ENCODE measurements at regions not wholly inside any gene's neighbourhood (a gene's known extent, or its start where the extent isn't known, plus 50 kb on each side); places are given as distances from the start of the nearest gene placed in this dataset.
A peak's percentile ranks its signal among the peaks of the same experiment; 100 is the strongest.

- Mint-ChIP-seq H3K4me3 (ENCODE audit: unreplicated experiment) (no peak overlapping the region), H3K27me3 (ENCODE audit: low read depth) (peaks cover 8% of the 10 kb centered on the region), H3K36me3 (ENCODE audit: low read depth) (peaks cover 2% of the 10 kb centered on the region), H3K27ac (ENCODE audit: unreplicated experiment) (peak overlapping the region; percentile 59), H3K9me3 (ENCODE audit: low read depth) (no peaks in the 10 kb centered on the region), H3K4me1 (ENCODE audit: low read depth) (no peaks in the 10 kb centered on the region)
- no peak for DNase-seq (ENCODE audit: low spot score)
- TF ChIP-seq, protein P1, sequence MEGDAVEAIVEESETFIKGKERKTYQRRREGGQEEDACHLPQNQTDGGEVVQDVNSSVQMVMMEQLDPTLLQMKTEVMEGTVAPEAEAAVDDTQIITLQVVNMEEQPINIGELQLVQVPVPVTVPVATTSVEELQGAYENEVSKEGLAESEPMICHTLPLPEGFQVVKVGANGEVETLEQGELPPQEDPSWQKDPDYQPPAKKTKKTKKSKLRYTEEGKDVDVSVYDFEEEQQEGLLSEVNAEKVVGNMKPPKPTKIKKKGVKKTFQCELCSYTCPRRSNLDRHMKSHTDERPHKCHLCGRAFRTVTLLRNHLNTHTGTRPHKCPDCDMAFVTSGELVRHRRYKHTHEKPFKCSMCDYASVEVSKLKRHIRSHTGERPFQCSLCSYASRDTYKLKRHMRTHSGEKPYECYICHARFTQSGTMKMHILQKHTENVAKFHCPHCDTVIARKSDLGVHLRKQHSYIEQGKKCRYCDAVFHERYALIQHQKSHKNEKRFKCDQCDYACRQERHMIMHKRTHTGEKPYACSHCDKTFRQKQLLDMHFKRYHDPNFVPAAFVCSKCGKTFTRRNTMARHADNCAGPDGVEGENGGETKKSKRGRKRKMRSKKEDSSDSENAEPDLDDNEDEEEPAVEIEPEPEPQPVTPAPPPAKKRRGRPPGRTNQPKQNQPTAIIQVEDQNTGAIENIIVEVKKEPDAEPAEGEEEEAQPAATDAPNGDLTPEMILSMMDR (IDR thresholded peaks at IDR 0.05), result no peak
These were observed 167.7 kb upstream of the CIBAR2 start for GRCh38 chr16:85279825-85280545.

GRCh38 chr16:85281181-85281580 lies 168.9 kb upstream of the CIBAR2 start:
- no peaks in the 10 kb centered on the region for H3K9me3 Mint-ChIP-seq (ENCODE audit: low read depth)
- H3K36me3 Mint-ChIP-seq (ENCODE audit: low read depth), result peaks cover 2% of the 10 kb centered on the region
- no peak overlapping the region for H3K4me3 Mint-ChIP-seq (ENCODE audit: unreplicated experiment)
- H3K27ac Mint-ChIP-seq (ENCODE audit: unreplicated experiment), result no peak overlapping the region
- H3K27me3 Mint-ChIP-seq (ENCODE audit: low read depth), result peaks cover 8% of the 10 kb centered on the region
- TF ChIP-seq, protein P1 (IDR thresholded peaks at IDR 0.05), result no peak
- H3K4me1 Mint-ChIP-seq (ENCODE audit: low read depth), result peaks cover 5% of the 10 kb centered on the region
- DNase-seq (ENCODE audit: low spot score), result no peak

GRCh38 chr16:85282842-85283241 lies 170.6 kb upstream of the CIBAR2 start:
- no peak for DNase-seq (ENCODE audit: low spot score)
- TF ChIP-seq, protein P1 (IDR thresholded peaks at IDR 0.05), result no peak
- H3K36me3 Mint-ChIP-seq (ENCODE audit: low read depth), result peaks cover 2% of the 10 kb centered on the region
- H3K4me3 Mint-ChIP-seq (ENCODE audit: unreplicated experiment), result no peak overlapping the region
- H3K27me3 Mint-ChIP-seq (ENCODE audit: low read depth), result peaks cover 8% of the 10 kb centered on the region
- peaks cover 21% of the 10 kb centered on the region for H3K4me1 Mint-ChIP-seq (ENCODE audit: low read depth)
- no peaks in the 10 kb centered on the region for H3K9me3 Mint-ChIP-seq (ENCODE audit: low read depth)
- H3K27ac Mint-ChIP-seq (ENCODE audit: unreplicated experiment), result no peak overlapping the region

DNA sequence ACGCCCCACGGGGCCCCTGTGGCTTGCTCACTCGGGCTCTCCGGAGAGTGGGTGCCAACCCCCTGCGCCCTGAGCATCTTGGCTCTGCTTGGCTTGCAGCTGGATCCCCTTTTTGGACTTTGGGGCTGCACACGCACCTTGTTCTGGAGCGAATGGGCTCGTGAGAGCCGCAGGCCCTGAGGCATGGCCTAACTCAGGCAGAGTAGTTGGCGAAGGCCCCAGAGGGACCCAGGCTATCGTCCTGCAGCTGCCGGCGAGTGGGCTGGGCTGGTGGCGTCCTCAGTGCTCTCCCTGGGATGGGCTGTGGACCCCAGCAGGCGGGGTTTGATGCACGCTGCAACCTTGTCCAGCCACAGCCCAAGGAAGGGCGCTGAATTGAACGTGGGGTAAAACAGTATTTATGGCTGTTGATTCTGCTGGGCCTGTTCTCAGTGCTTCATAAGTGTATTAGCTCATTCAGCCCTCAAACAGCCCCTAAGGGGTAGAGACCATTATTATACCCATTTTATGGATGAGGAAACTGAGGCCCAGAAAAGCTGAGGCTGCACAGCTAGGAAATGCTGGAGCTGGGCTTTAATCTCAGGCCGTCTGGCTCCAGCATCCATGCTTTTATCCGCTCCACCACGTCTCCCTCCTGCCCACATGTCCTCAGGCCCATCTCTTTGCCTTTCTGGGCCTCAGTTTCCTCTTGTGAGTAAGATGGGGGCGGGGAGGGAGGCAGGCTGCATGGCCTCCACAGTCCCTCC lies 171.2 kb upstream of the CIBAR2 start:
- Mint-ChIP-seq H3K36me3 (ENCODE audit: low read depth) (peaks cover 2% of the 10 kb centered on the region), H3K9me3 (ENCODE audit: low read depth) (no peaks in the 10 kb centered on the region), H3K27ac (ENCODE audit: unreplicated experiment) (no peak overlapping the region), H3K4me3 (ENCODE audit: unreplicated experiment) (no peak overlapping the region), H3K4me1 (ENCODE audit: low read depth) (peaks cover 21% of the 10 kb centered on the region), H3K27me3 (ENCODE audit: low read depth) (peaks cover 8% of the 10 kb centered on the region)
- TF ChIP-seq, protein P1 (IDR thresholded peaks at IDR 0.05), result no peak
- no peak for DNase-seq (ENCODE audit: low spot score)

DNA sequence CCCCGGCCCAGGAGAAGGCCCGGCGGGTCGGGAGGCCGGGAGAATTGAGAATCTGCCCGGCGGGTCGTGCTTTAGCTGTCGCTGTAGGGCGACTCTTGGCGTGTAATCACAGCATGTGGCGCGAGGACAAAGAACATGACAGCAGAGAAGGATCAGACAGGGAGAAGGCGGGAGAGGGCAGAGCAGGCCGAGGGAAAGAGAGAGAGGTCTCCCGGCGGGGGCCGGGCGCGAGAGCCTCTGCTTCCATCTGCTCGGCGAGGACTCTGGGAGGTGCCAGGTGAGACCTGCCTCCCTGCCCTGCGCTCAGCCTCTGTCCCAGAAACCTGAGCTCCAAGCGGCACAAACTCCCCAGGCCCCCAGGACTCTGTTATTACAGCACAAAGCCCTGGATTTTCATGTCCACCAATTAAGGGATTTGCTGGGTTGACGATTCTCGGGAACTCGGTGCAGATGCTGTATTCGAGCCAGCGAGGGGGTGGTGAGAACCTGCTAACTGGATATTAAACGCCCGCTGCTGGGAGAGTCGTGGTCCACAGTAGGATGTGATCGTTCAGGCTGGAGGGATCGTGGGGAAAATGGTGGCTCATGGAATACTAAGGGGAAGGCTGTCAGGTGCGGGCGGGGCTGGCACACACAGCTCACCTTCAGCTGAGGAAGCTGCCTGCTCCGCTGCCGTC lies 172.0 kb upstream of the CIBAR2 start:
- peaks cover 2% of the 10 kb centered on the region for H3K36me3 Mint-ChIP-seq (ENCODE audit: low read depth)
- DNase-seq (ENCODE audit: low spot score), result no peak
- peaks cover 21% of the 10 kb centered on the region for H3K4me1 Mint-ChIP-seq (ENCODE audit: low read depth)
- TF ChIP-seq, protein P1 (IDR thresholded peaks at IDR 0.05), result no peak
- peaks cover 8% of the 10 kb centered on the region for H3K27me3 Mint-ChIP-seq (ENCODE audit: low read depth)
- no peak overlapping the region for H3K27ac Mint-ChIP-seq (ENCODE audit: unreplicated experiment)
- no peaks in the 10 kb centered on the region for H3K9me3 Mint-ChIP-seq (ENCODE audit: low read depth)
- no peak overlapping the region for H3K4me3 Mint-ChIP-seq (ENCODE audit: unreplicated experiment)

Measured in chondrocyte (in vitro differentiated cells).